ENCODE measurements at regions not wholly inside any gene's neighbourhood (a gene's known extent, or its start where the extent isn't known, plus 50 kb on each side); places are given as distances from the start of the nearest gene placed in this dataset.
"Not testable (repeated sequence)": the region's sequence is repeated elsewhere in the genome, so short reads cannot be mapped to it uniquely, and the experiment has no call there.

- DNase-seq = no peak
Measured at GRCh38 chr3:40756500-40756899, 231.7 kb downstream of the ZNF621 start.

GRCh38 chr3:40762771-40763170 lies 238.0 kb downstream of the ZNF621 start:
- not testable (repeated sequence) for DNase-seq

- DNase-seq = no peak
Measured at GRCh38 chr3:40763807-40764206, 239.0 kb downstream of the ZNF621 start.

- DNase-seq = no peak
Measured at GRCh38 chr3:40764747-40765146, 240.0 kb downstream of the ZNF621 start.

GRCh38 chr3:40765884-40766283 lies 241.1 kb downstream of the ZNF621 start:
- DNase-seq = no peak

GRCh38 chr3:40766396-40766795 lies 241.6 kb downstream of the ZNF621 start:
- no peak for DNase-seq

GRCh38 chr3:40768046-40768445 lies 243.3 kb downstream of the ZNF621 start:
- DNase-seq = no peak

GRCh38 chr3:40768536-40768935 lies 243.8 kb downstream of the ZNF621 start:
- DNase-seq = no peak

GRCh38 chr3:40770061-40770460 lies 245.3 kb downstream of the ZNF621 start:
- no peak for DNase-seq

- DNase-seq = no peak
Measured at GRCh38 chr3:40771112-40771511, 246.4 kb downstream of the ZNF621 start.

GRCh38 chr3:40779039-40779438 lies 254.3 kb downstream of the ZNF621 start:
- no peak for DNase-seq

- DNase-seq = no peak
Measured at GRCh38 chr3:40780291-40780924, 255.6 kb downstream of the ZNF621 start.

- no peak for DNase-seq
Measured at GRCh38 chr3:40780925-40781406, 256.2 kb downstream of the ZNF621 start.

GRCh38 chr3:40782111-40782721 lies 257.5 kb downstream of the ZNF621 start:
- DNase-seq = no peak

GRCh38 chr3:40790746-40791145 lies 266.0 kb downstream of the ZNF621 start:
- no peak for DNase-seq

- DNase-seq = no peak
Measured at GRCh38 chr3:40793730-40794129, 269.0 kb downstream of the ZNF621 start.

GRCh38 chr3:40800343-40800742 lies 275.6 kb downstream of the ZNF621 start:
- DNase-seq = no peak

- DNase-seq = no peak
Measured at GRCh38 chr3:40801284-40801741, 276.6 kb downstream of the ZNF621 start.

GRCh38 chr3:40803311-40803710 lies 278.6 kb downstream of the ZNF621 start:
- no peak for DNase-seq

- no peak for DNase-seq
Measured at GRCh38 chr3:40805456-40805855, 280.7 kb downstream of the ZNF621 start.

- DNase-seq = no peak
Measured at GRCh38 chr3:40810813-40811212, 286.1 kb downstream of the ZNF621 start.

- no peak for DNase-seq
Measured at GRCh38 chr3:40817017-40817416, 292.3 kb downstream of the ZNF621 start.

- DNase-seq = no peak
Measured at GRCh38 chr3:40821315-40821714, 296.6 kb downstream of the ZNF621 start.

- DNase-seq = no peak
Measured at GRCh38 chr3:40827226-40827625, 302.5 kb downstream of the ZNF621 start.
